ENCODE measurements at regions not wholly inside any gene's neighbourhood (a gene's known extent, or its start where the extent isn't known, plus 50 kb on each side); places are given as distances from the start of the nearest gene placed in this dataset.

GRCh38 chr14:101248840-101249675, 312.2 kb upstream of the DIO3 start:
- TF ChIP-seq POLR2AphosphoS5 (IDR thresholded peaks at IDR 0.05; ENCODE audit: low read depth, low read length) = no peak
- TF ChIP-seq POLR2A (IDR thresholded peaks at IDR 0.05; ENCODE audit: low read depth, low read length) = no peak
- TF ChIP-seq TAF1 (IDR thresholded peaks at IDR 0.05; ENCODE audit: borderline replicate concordance, low read depth, low read length) = no peak

All from GM12892 (cell line).